HG02588 (cell line): ENCODE measurements at regions not wholly inside any gene's neighbourhood (a gene's known extent, or its start where the extent isn't known, plus 50 kb on each side); places are given as distances from the start of the nearest gene placed in this dataset.

Experiments used
- ATAC-seq: cut with Tn5 transposase; IDR thresholded peaks from one replicate; pipeline ENCODE4 v1.9.1; 2021; ENCODE audit warnings: mild to moderate bottlenecking, moderate library complexity; ENCODE audit not compliant: unreplicated experiment

DNA sequence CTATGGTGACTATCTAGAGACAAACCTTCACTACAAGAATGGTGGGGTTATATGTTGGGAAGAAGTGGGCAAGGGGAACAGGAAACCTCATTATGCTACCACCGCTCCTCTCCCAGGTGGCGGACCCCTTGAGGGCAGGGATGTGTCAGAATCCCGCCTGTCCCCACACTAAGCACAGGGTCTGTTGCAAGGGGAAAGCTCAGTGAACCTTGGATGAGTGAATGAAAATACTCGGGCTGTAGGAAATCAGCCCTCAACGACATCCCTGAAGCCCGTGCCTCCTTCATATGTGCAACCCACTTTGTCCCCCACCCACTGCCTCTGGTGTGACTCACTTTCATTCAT, 68.2 kb upstream of the AMPD3 start:
- no peak for ATAC-seq

GRCh38 chr11:10387206-10388083, 67.6 kb upstream of the AMPD3 start:
- ATAC-seq, result no peak

GRCh38 chr11:10388101-10388500, 67.0 kb upstream of the AMPD3 start:
- ATAC-seq, result no peak

GRCh38 chr11:10388574-10388973, 66.5 kb upstream of the AMPD3 start:
- ATAC-seq, result no peak

- no peak for ATAC-seq
These were observed 64.7 kb upstream of the AMPD3 start for GRCh38 chr11:10390375-10390774.

GRCh38 chr11:10392095-10393079, 62.7 kb upstream of the AMPD3 start:
- no peak for ATAC-seq

- no peak for ATAC-seq
These were observed 60.6 kb upstream of the AMPD3 start for GRCh38 chr11:10394229-10395101.

GRCh38 chr11:10395166-10395897, 59.7 kb upstream of the AMPD3 start:
- no peak for ATAC-seq

DNA sequence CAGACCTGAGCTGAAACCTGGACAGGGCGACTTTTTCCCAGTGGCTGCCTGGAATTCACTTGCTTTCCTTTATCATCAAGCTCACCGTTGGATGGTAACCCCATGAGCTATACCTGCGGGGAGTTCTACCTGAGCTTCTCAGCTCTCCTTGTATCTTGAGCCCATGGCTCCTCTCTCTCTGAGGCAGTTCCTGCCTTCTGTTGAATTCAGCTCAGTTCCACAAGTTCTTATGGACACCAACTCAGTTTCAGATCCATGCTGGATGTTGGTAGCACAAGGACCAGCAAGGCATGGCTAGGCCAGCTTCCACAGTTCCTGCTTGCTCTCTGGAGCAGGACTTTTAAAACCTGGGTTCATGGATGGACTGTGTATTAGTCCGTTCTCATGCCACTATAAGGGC, 58.3 kb upstream of the AMPD3 start:
- no peak for ATAC-seq

DNA sequence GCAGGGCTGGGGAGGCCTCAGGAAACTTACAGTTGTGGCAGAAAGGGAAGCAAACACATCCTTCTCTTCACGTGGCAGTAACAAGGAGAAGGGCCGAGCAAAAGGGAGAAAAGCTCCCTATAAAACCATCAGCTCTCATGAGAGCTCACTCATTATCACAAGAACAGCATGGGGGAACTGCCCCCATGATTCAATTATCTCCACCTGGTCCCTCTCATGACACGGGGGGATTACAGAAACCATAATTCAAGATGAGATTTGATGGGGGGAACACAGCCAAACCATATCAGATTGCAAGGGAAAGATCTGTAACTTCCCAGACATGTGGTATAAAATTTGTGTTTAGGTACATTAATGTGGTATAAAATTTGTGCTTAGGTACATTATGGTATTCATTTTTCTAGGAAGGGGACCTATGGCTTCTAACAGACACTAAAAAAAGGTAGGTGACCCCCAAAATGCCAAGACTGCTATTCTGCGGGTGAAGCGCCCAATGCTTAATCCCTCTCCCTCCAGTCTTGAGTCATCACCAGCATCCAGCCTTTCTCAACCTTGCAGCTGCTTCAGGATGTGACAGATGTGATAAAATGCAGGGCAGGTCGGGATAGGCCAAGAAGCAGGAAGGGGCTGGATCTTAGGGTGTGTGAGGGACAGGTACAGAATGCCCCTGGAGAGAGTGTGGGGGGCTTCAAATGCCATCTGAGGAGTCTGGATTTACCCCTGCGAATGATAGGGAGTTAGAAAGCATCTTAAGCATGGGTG, 57.7 kb upstream of the AMPD3 start:
- no peak for ATAC-seq

DNA sequence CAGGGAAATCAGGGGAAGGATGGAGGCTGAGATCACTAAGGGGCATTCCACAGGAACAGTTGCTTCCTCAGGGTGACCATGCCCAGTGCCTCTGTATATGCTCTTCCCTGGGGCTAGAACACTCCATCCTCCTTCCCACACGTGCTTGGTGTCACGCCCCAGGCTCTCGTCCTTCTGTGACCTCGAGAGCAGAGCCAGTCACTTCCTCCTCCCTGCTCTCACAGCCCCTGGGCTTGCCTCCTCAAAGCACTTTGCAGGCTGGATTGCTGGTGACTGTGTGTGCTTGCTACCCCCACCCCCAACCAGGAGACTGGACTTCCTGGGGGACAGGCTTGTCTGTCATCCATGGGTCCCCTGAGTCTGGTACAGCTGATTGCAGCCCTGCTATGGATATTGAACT, 56.5 kb upstream of the AMPD3 start:
- ATAC-seq, result no peak

GRCh38 chr11:10400856-10401255, 54.2 kb upstream of the AMPD3 start:
- no peak for ATAC-seq

DNA sequence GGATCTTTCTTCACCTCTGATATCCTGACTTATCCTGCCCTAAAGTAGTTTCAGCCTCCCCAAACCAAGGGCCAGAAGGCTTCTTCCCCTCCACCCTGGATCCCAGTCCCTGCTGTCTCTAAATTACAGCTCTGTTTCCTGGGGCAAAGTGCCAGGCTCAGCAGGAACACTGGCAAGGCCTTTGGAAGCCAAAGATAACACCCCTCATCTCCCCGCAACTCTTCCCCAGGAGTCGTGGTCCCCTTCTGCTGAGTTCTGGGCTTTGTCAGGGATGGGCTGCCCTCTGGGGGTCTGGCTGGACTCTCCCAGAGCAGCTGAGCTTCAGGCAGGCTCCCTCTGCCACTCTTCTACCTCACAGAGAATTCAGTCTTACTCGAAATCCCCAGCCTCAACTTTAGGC, 53.8 kb upstream of the AMPD3 start:
- ATAC-seq, result no peak

GRCh38 chr11:10401696-10402392, 53.2 kb upstream of the AMPD3 start:
- ATAC-seq, result no peak
